T1000 (cell line): ENCODE measurements at regions not wholly inside any gene's neighbourhood (a gene's known extent, or its start where the extent isn't known, plus 50 kb on each side); places are given as distances from the start of the nearest gene placed in this dataset.
"Not testable (repeated sequence)": the region's sequence is repeated elsewhere in the genome, so short reads cannot be mapped to it uniquely, and the experiment has no call there.

Source experiments
- DNase-seq: peaks from one replicate; lab custom pipeline; 2025; ENCODE audit warnings: mixed read lengths; lab: John Stamatoyannopoulos, UW

- not testable (repeated sequence) for DNase-seq
Observed at GRCh38 chrY:3491423-3491822, 87.4 kb upstream of the TGIF2LY start.

- DNase-seq = not testable (repeated sequence)
Observed at GRCh38 chrY:3494539-3494938, 84.3 kb upstream of the TGIF2LY start.

DNA sequence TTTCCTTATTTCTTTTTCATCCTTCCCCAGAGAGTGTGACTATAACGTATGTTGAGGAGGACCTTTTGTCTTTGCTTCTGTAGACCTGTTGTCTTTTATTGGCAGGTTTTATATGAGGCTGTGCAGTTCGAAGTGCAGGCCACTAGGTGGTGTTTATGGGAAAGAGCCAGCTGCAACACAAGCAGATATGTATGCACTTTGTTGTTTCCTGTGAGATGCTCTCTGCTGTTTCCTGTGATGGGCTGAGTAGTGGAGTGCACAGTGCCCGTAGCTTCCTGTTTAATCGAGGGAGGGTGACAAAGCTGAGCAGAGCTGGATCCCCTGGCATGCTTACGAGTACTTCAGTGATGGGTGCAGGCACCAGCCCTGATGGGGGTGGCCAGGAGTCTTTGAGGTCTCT lies 51.8 kb upstream of the TGIF2LY start:
- peak; percentile 0 for DNase-seq
